Esophagus squamous epithelium (tissue), 4 donors: ENCODE measurements at regions not wholly inside any gene's neighbourhood (a gene's known extent, or its start where the extent isn't known, plus 50 kb on each side); places are given as distances from the start of the nearest gene placed in this dataset.

Experiments
- CTCF ChIP-seq, 6 experiments: fragments of 450-650 bp in 4 of 6; fragments of 200-600 bp in 2 of 6; sonication (generic) in 2 of 6; IDR thresholded peaks; one replicate each; pipeline ENCODE4 v1.5.1; 2016 to 2019; ENCODE audit warnings: antibody characterized with exemption in 6 of 6, mild to moderate bottlenecking in 4 of 6, moderate library complexity in 4 of 6
- POLR2A ChIP-seq, 4 donors: fragments of 450-650 bp; IDR thresholded peaks; one replicate each; pipeline ENCODE4 v1.6.1; 2017; ENCODE audit warnings: antibody characterized with exemption in 4 of 4, mild to moderate bottlenecking in 4 of 4, moderate library complexity in 3 of 4

- TF ChIP-seq CTCF (IDR thresholded peaks at IDR 0.05) (no peak), POLR2A (IDR thresholded peaks at IDR 0.05) (no peak)
Observed at GRCh38 chr3:124118397-124118796, 126.5 kb upstream of the ROPN1 start.
